DOHH2 (cell line): ENCODE measurements at regions not wholly inside any gene's neighbourhood (a gene's known extent, or its start where the extent isn't known, plus 50 kb on each side); places are given as distances from the start of the nearest gene placed in this dataset.

Experiments
- CTCF ChIP-seq: fragments of 200-600 bp; sonication (generic); IDR thresholded peaks from one replicate; pipeline ENCODE4 v1.5.1; 2014; ENCODE audit warnings: antibody characterized with exemption, mild to moderate bottlenecking, low read depth, low read length; ENCODE audit not compliant: poor library complexity, severe bottlenecking
- EZH2phosphoT487 ChIP-seq: fragments of 200-600 bp; sonication (generic); IDR thresholded peaks from 2 replicates; pipeline ENCODE4 v1.6.1; 2017; ENCODE audit warnings: borderline replicate concordance, mild to moderate bottlenecking, antibody characterized with exemption, low read length, moderate library complexity, mixed read lengths

DNA sequence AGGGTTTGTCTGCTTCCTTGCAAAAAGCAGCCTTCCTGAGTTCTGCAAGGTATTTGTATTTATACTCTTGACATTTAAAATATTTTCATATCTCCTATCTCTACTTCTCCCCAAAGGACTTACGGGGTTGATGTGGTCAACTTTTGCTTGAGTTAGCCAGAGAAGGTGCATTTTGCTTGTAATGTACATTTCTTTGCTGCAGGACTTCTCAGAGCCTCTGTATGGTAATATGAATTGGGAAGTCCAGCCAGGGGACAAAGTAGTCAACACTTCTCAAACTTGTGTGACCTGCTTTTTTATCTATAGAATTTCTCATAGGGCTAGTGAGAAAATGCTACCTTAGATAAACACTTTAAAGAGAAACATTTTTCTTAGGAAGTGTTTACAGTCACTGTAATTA lies 148.2 kb upstream of the LRIG1 start:
- TF ChIP-seq CTCF (no peak), EZH2phosphoT487 (no peak)
